ENCODE measurements at regions not wholly inside any gene's neighbourhood (a gene's known extent, or its start where the extent isn't known, plus 50 kb on each side); places are given as distances from the start of the nearest gene placed in this dataset.

GRCh38 chr18:71028285-71028762 is 739.5 kb downstream of the SOCS6 start:
- Histone ChIP-seq H3K36me3 (no peaks in the 10 kb centered on the region), H3K9ac (no peak overlapping the region), H3K4me1 (no peaks in the 10 kb centered on the region), H4K20me1 (no peaks in the 10 kb centered on the region), H3K4me2 (no peak overlapping the region), H3K27me3 (no peaks in the 10 kb centered on the region), H3K27ac (no peak overlapping the region), H3K4me3 (no peak overlapping the region), H3K9me3 (peaks cover 31% of the 10 kb centered on the region)
- TF ChIP-seq Cebpa-rat (IDR thresholded peaks at IDR 0.05) = no peak

- TF ChIP-seq Cebpa-rat (IDR thresholded peaks at IDR 0.05) = no peak
- no peak overlapping the region for H3K9ac ChIP-seq
- H4K20me1 ChIP-seq = no peaks in the 10 kb centered on the region
- no peaks in the 10 kb centered on the region for H3K36me3 ChIP-seq
- no peak overlapping the region for H3K27ac ChIP-seq
- peaks cover 31% of the 10 kb centered on the region for H3K9me3 ChIP-seq
- H3K4me2 ChIP-seq = no peak overlapping the region
- H3K4me1 ChIP-seq = no peaks in the 10 kb centered on the region
- no peak overlapping the region for H3K4me3 ChIP-seq
- no peaks in the 10 kb centered on the region for H3K27me3 ChIP-seq
These were observed 738.7 kb downstream of the SOCS6 start for GRCh38 chr18:71027531-71027930.

- TF ChIP-seq Cebpa-rat (IDR thresholded peaks at IDR 0.05) = no peak
- no peaks in the 10 kb centered on the region for H3K27me3 ChIP-seq
- H3K4me2 ChIP-seq = no peak overlapping the region
- no peaks in the 10 kb centered on the region for H4K20me1 ChIP-seq
- H3K4me3 ChIP-seq = no peak overlapping the region
- H3K9me3 ChIP-seq = peaks cover 15% of the 10 kb centered on the region; the same call in 1 of the 2 replicates
- H3K9ac ChIP-seq = no peak overlapping the region
- no peak overlapping the region for H3K27ac ChIP-seq
- H3K36me3 ChIP-seq = no peaks in the 10 kb centered on the region
- no peaks in the 10 kb centered on the region for H3K4me1 ChIP-seq
These were observed 736.8 kb downstream of the SOCS6 start for GRCh38 chr18:71025505-71026225.

- Histone ChIP-seq H3K4me3 (no peak overlapping the region), H4K20me1 (no peaks in the 10 kb centered on the region), H3K9me3 (no peaks in the 10 kb centered on the region), H3K9ac (no peak overlapping the region), H3K27ac (no peak overlapping the region), H3K4me2 (no peak overlapping the region), H3K36me3 (no peaks in the 10 kb centered on the region), H3K27me3 (no peaks in the 10 kb centered on the region), H3K4me1 (no peaks in the 10 kb centered on the region)
- no peak for TF ChIP-seq Cebpa-rat (IDR thresholded peaks at IDR 0.05)
These were observed 733.5 kb downstream of the SOCS6 start for GRCh38 chr18:71022389-71022788.

- Histone ChIP-seq H3K36me3 (no peaks in the 10 kb centered on the region), H3K27ac (no peak overlapping the region), H3K4me2 (no peak overlapping the region), H3K4me1 (no peaks in the 10 kb centered on the region), H3K27me3 (no peaks in the 10 kb centered on the region), H4K20me1 (no peaks in the 10 kb centered on the region), H3K4me3 (no peak overlapping the region), H3K9ac (no peak overlapping the region), H3K9me3 (no peaks in the 10 kb centered on the region)
- no peak for TF ChIP-seq Cebpa-rat (IDR thresholded peaks at IDR 0.05)
These were observed 732.2 kb downstream of the SOCS6 start for GRCh38 chr18:71021030-71021362.

GRCh38 chr18:71020342-71021029 is 731.6 kb downstream of the SOCS6 start:
- H3K4me2 ChIP-seq = no peak overlapping the region
- TF ChIP-seq Cebpa-rat (IDR thresholded peaks at IDR 0.05) = no peak
- H3K4me1 ChIP-seq = no peaks in the 10 kb centered on the region
- no peaks in the 10 kb centered on the region for H4K20me1 ChIP-seq
- H3K4me3 ChIP-seq = no peak overlapping the region
- no peak overlapping the region for H3K9ac ChIP-seq
- no peaks in the 10 kb centered on the region for H3K9me3 ChIP-seq
- no peaks in the 10 kb centered on the region for H3K36me3 ChIP-seq
- no peak overlapping the region for H3K27ac ChIP-seq
- no peaks in the 10 kb centered on the region for H3K27me3 ChIP-seq

GRCh38 chr18:71018816-71019215 is 730.0 kb downstream of the SOCS6 start:
- Histone ChIP-seq H3K27ac (no peak overlapping the region), H3K27me3 (no peaks in the 10 kb centered on the region), H3K4me1 (no peaks in the 10 kb centered on the region), H3K36me3 (no peaks in the 10 kb centered on the region), H3K9ac (no peak overlapping the region), H3K4me3 (no peak overlapping the region), H3K4me2 (no peak overlapping the region), H4K20me1 (no peaks in the 10 kb centered on the region), H3K9me3 (no peaks in the 10 kb centered on the region)
- TF ChIP-seq Cebpa-rat (IDR thresholded peaks at IDR 0.05) = no peak

GRCh38 chr18:71012789-71013188 is 723.9 kb downstream of the SOCS6 start:
- Histone ChIP-seq H3K27ac (no peak overlapping the region), H4K20me1 (no peaks in the 10 kb centered on the region), H3K36me3 (no peaks in the 10 kb centered on the region), H3K4me3 (no peak overlapping the region), H3K4me2 (no peak overlapping the region), H3K27me3 (no peaks in the 10 kb centered on the region), H3K4me1 (no peaks in the 10 kb centered on the region), H3K9me3 (no peaks in the 10 kb centered on the region), H3K9ac (no peak overlapping the region)
- TF ChIP-seq Cebpa-rat (IDR thresholded peaks at IDR 0.05) = no peak

GRCh38 chr18:71011389-71011788 is 722.5 kb downstream of the SOCS6 start:
- no peaks in the 10 kb centered on the region for H3K36me3 ChIP-seq
- H4K20me1 ChIP-seq = no peaks in the 10 kb centered on the region
- H3K27me3 ChIP-seq = no peaks in the 10 kb centered on the region
- H3K27ac ChIP-seq = no peak overlapping the region
- TF ChIP-seq Cebpa-rat (IDR thresholded peaks at IDR 0.05) = no peak
- H3K9ac ChIP-seq = no peak overlapping the region
- no peaks in the 10 kb centered on the region for H3K9me3 ChIP-seq
- H3K4me2 ChIP-seq = no peak overlapping the region
- no peaks in the 10 kb centered on the region for H3K4me1 ChIP-seq
- H3K4me3 ChIP-seq = no peak overlapping the region

- Histone ChIP-seq H3K9ac (no peak overlapping the region), H3K9me3 (no peaks in the 10 kb centered on the region)
These were observed 719.4 kb downstream of the SOCS6 start for GRCh38 chr18:71008257-71008656.

More at GRCh38 chr18:71008257-71008656, 719.4 kb downstream of the SOCS6 start:
- H3K4me1 ChIP-seq = no peaks in the 10 kb centered on the region
- H3K27ac ChIP-seq = no peak overlapping the region
- no peaks in the 10 kb centered on the region for H3K27me3 ChIP-seq
- no peaks in the 10 kb centered on the region for H3K36me3 ChIP-seq
- no peak overlapping the region for H3K4me3 ChIP-seq
- no peak overlapping the region for H3K4me2 ChIP-seq
- no peaks in the 10 kb centered on the region for H4K20me1 ChIP-seq
- no peak for TF ChIP-seq Cebpa-rat (IDR thresholded peaks at IDR 0.05)

All from BLaER1 (cell line).